BLaER1 treated with 17β-estradiol and CSF1 and Interleukin-3, amounts not matched to agents 10 nM and 100 nM (cell line): ENCODE measurements at regions not wholly inside any gene's neighbourhood (a gene's known extent, or its start where the extent isn't known, plus 50 kb on each side); places are given as distances from the start of the nearest gene placed in this dataset.
A peak's percentile ranks its signal among the peaks of the same experiment; 100 is the strongest.
"Not testable (repeated sequence)": the region's sequence is repeated elsewhere in the genome, so short reads cannot be mapped to it uniquely, and the experiment has no call there.

Source experiments
- H3K27ac ChIP-seq, 11 experiments: shearing (Covaris generic); formaldehyde crosslinking; 2 replicates each; pipeline ENCODE4 v1.8.1; 2022
- H3K27me3 ChIP-seq, 11 experiments: shearing (Covaris generic); formaldehyde crosslinking; 2 replicates each; pipeline ENCODE4 v1.8.1; 2022
- H3K36me3 ChIP-seq, 11 experiments: shearing (Covaris generic); formaldehyde crosslinking; 2 replicates each; pipeline ENCODE4 v1.8.1; 2022
- H3K4me1 ChIP-seq, 10 experiments: shearing (Covaris generic); formaldehyde crosslinking; 2 replicates each; pipeline ENCODE4 v1.8.1; 2022
- H3K4me2 ChIP-seq, 11 experiments: shearing (Covaris generic); formaldehyde crosslinking; 2 replicates each; pipeline ENCODE4 v1.8.1; 2022
- H3K4me3 ChIP-seq, 10 experiments: shearing (Covaris generic); formaldehyde crosslinking; 2 replicates each; pipeline ENCODE4 v1.8.1; 2022
- H3K9ac ChIP-seq, 11 experiments: shearing (Covaris generic); formaldehyde crosslinking; 2 replicates each; pipeline ENCODE4 v1.8.1; 2022
- H3K9me3 ChIP-seq, 11 experiments: shearing (Covaris generic); formaldehyde crosslinking; replicated peaks in 1 of 11; 2 replicates each; pipeline ENCODE4 v1.8.1; 2022
- H4K20me1 ChIP-seq, 11 experiments: shearing (Covaris generic); formaldehyde crosslinking; 2 replicates each; pipeline ENCODE4 v1.8.1; 2022
- Cebpa-rat ChIP-seq, 11 experiments: shearing (Covaris generic); IDR thresholded peaks; 2 replicates each; pipeline ENCODE4 v1.8.1; 2022

DNA sequence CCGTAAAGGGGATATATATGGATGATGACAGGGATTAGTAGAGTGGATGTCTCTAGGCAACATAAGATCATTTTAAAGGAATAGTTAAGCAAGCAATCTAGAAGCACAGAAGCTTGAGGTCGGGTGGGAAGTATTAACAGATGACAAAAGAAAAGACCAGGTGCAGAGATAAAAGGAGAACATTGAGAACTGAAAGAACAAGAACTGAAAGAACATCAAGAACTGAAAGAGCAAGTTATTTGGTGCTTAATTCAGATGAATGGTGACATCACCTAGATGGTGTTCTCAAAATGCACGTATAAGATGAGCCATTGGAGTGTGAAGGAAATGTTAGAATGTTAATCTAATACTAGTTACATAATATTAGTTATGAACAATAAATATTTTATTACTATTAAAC lies 224.0 kb upstream of the PDE3A start:
- Histone ChIP-seq H3K4me2 (no peak overlapping the region), H3K9ac (no peak overlapping the region), H3K27ac (no peak overlapping the region), H3K9me3 (no peaks in the 10 kb centered on the region), H3K36me3 (no peaks in the 10 kb centered on the region), H3K4me3 (no peak overlapping the region), H4K20me1 (no peaks in the 10 kb centered on the region), H3K27me3 (no peaks in the 10 kb centered on the region), H3K4me1 (no peaks in the 10 kb centered on the region)
- TF ChIP-seq Cebpa-rat (IDR thresholded peaks at IDR 0.05) = no peak

DNA sequence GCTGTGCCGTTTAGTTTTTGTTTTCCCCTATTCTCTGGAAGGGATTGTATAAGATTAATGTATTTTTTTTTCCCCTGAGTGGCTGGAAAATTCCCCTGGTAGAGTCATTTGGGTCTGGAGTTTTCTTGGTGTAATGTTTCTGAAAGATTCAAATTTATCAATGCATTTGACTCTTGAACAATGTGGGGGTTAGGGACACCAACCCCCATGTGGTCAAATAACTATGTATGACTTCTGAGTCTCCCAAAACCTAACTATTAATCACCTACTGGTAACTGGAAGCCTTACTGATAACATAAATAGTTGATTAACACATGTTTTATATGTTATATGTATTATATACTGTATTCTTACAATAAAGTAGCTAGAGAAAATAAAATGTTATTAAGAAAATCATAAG lies 220.1 kb upstream of the PDE3A start:
- no peaks in the 10 kb centered on the region for H3K36me3 ChIP-seq
- H4K20me1 ChIP-seq = no peaks in the 10 kb centered on the region
- H3K9ac ChIP-seq = no peak overlapping the region
- no peaks in the 10 kb centered on the region for H3K27me3 ChIP-seq
- H3K9me3 ChIP-seq = no peaks in the 10 kb centered on the region
- H3K4me2 ChIP-seq = no peak overlapping the region
- no peaks in the 10 kb centered on the region for H3K4me1 ChIP-seq
- no peak for TF ChIP-seq Cebpa-rat (IDR thresholded peaks at IDR 0.05)
- H3K27ac ChIP-seq = no peak overlapping the region
- H3K4me3 ChIP-seq = no peak overlapping the region

DNA sequence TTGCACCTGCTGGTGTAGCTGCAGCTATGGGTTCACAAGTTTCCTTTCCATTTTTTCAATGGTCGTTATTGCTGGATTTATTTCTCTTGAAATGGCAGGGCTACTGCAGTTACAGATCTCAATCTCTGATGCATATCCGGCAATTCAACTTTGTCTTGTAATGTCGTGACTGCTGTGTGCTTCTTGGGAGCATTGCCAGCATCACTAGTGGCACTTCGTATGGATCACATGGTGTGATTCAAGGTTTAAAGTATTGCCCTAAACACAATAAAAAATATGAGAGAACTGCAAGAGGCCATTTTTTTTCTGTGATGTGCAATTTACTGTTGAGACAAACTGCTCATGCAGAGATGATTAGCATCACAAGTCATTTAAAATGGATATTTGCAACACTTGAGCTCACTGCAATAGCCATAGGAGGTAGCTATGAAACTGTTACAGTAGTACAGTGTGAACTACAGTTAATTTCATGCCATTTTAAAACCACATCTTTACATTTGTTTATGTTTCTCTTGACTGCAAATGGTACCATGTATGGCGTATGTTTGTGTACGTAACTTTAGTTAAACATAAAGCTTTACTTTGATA lies 217.4 kb upstream of the PDE3A start:
- Histone ChIP-seq H3K4me3 (no peak overlapping the region), H3K4me2 (no peak overlapping the region), H3K9ac (no peak overlapping the region), H4K20me1 (no peaks in the 10 kb centered on the region), H3K4me1 (peaks cover 0 to 20% (median 14%) of the 10 kb centered on the region in 10 experiments; a peak in 13 of 20 replicates), H3K9me3 (no peaks in the 10 kb centered on the region), H3K27ac (no peak overlapping the region), H3K27me3 (no peaks in the 10 kb centered on the region), H3K36me3 (no peaks in the 10 kb centered on the region)
- TF ChIP-seq Cebpa-rat (IDR thresholded peaks at IDR 0.05) = no peak

DNA sequence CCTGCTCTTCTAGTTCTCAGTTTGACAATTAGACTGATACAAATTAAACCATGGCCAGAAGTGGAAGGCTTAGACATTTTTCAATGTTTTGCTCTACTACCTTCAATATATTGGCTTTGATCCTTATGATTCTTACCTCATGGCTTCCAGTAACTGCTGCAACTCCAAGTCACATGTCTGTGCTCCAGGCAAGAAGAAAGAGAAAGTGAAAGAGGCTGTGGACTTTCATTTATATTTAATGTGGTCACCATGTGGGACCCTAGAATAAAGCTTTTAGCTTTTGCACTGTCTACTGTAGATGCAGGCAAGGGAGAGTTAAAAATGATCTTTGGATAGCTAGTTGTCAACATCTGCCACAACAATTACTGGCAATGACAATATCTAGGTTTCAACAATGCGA lies 214.3 kb upstream of the PDE3A start:
- Histone ChIP-seq H3K9ac (no peak overlapping the region), H3K4me3 (no peak overlapping the region), H3K27me3 (no peaks in the 10 kb centered on the region), H4K20me1 (no peaks in the 10 kb centered on the region), H3K4me1 (peaks cover 0 to 20% (median 14%) of the 10 kb centered on the region in 10 experiments; a peak in 13 of 20 replicates), H3K27ac (no peak overlapping the region), H3K36me3 (no peaks in the 10 kb centered on the region), H3K4me2 (peak overlapping the region in 10 of 11 experiments; percentile 4 to 56 (median 18); a peak in 10 of 22 replicates), H3K9me3 (no peaks in the 10 kb centered on the region)
- no peak for TF ChIP-seq Cebpa-rat (IDR thresholded peaks at IDR 0.05)

DNA sequence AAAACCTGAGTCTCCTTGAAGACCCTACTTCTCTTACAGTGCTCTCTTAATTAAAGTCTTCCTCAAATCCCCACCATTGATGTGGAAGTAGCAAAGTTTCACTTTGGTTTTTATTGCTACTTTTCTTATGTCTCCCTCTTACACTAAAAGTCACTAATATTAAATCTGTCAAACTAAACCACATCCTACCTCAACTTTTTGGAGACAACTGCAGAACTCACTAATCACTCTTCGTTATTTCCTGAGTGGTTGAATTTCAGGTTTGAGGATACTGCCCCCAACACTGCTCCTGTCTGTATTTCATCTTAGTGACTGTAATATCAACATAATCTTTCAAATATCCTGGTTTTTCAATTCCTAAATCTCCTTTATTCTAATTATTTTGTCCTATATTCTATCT lies 213.0 kb upstream of the PDE3A start:
- no peaks in the 10 kb centered on the region for H3K36me3 ChIP-seq
- no peak overlapping the region for H3K27ac ChIP-seq
- no peaks in the 10 kb centered on the region for H4K20me1 ChIP-seq
- H3K4me1 ChIP-seq = peaks cover 0 to 20% (median 14%) of the 10 kb centered on the region in 10 experiments; a peak in 13 of 20 replicates
- H3K9me3 ChIP-seq = no peaks in the 10 kb centered on the region
- H3K9ac ChIP-seq = no peak overlapping the region
- H3K27me3 ChIP-seq = no peaks in the 10 kb centered on the region
- no peak overlapping the region for H3K4me3 ChIP-seq
- H3K4me2 ChIP-seq = peak overlapping the region in 9 of 11 experiments; percentile 8 to 56 (median 16); a peak in 8 of 22 replicates
- TF ChIP-seq Cebpa-rat (IDR thresholded peaks at IDR 0.05) = no peak

DNA sequence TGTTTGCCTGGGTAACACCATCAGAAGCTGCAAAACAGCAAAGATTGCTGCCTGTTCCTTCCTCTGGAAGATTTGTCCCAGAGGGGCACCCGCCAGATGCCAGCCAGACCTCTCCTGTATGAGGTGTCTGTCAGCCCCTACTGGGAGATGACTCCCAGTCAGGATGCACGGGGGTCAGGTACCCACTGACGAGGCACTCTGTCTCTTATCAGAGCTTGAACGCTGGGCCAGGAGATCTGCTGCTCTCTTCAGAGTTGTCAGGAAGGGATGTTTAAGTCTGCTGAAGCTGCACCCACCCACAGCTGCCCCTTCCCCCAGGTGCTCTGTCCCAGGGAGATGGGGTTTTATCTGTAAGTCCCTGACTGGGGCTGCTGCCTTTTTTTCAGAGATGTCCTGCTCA lies 207.4 kb upstream of the PDE3A start:
- not testable (repeated sequence) for H3K9ac ChIP-seq, H4K20me1 ChIP-seq, H3K27ac ChIP-seq, H3K4me1 ChIP-seq, H3K36me3 ChIP-seq, H3K27me3 ChIP-seq, H3K4me3 ChIP-seq, H3K9me3 ChIP-seq, H3K4me2 ChIP-seq

DNA sequence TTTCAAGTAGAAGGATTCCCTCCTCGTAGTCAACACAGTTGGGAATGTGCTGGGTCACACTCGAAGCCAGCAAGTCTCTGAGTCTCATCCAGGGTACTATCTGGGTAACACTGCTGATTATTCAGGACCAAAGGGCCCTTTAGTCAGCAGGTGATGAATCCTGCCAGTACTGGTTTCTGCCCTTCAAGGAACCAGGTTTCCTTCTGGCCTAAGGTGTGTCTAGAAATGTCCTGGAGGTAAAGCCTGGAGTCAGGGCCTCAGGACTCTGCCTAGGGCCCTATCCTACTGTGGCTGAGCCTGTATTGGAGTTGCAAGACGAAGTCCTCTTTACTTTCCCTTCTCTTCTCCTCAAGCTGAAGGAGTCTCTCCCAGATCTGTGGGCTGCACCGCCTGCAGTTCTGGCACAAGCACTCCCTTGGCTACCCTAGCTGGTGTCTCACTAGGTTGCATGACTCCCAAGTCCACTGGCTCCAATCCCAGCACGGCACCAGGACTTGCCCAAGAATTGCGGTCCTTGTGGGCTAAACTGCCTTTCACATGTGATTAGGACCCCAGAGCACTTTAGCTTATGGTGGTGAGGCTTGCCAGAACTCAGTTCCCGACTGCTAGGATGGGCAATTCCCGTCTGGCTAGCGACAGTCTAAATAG lies 193.7 kb upstream of the PDE3A start:
- H3K4me3 ChIP-seq = no peak overlapping the region
- no peaks in the 10 kb centered on the region for H3K4me1 ChIP-seq
- no peaks in the 10 kb centered on the region for H4K20me1 ChIP-seq
- no peak overlapping the region for H3K4me2 ChIP-seq
- no peaks in the 10 kb centered on the region for H3K9me3 ChIP-seq
- H3K36me3 ChIP-seq = no peaks in the 10 kb centered on the region
- no peaks in the 10 kb centered on the region for H3K27me3 ChIP-seq
- no peak overlapping the region for H3K27ac ChIP-seq
- TF ChIP-seq Cebpa-rat (IDR thresholded peaks at IDR 0.05) = no peak
- no peak overlapping the region for H3K9ac ChIP-seq

DNA sequence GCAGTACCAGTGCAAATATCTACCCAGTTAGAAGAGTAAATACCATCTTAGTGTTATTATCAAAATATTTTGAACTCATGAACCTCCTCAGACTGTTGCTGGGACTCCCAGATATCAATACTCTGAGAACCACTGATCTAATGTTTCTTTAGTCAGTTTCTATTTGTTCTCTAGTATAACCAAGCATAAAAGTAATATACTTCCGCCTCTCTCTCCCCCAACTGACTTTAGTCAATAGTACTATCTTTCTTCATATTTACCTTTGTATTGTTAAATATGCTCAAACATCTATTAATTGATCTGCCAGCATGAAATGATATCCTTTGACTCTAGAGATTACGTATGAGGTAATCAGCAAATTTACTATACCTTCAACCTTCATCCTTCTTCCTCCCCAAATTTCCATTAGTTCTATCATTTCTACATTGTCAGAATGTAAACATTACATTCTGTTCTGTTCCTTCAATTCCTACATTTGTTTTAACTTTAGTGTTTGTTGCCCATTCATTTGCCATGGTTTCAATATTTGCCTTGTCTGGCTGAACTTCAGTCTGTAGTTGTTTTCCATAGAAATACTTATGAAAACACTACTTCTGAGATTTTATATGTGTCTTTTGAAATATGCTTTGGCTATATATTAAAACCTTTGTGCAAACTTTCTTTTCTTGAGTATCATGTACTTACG lies 192.5 kb upstream of the PDE3A start:
- no peaks in the 10 kb centered on the region for H3K9me3 ChIP-seq
- H4K20me1 ChIP-seq = no peaks in the 10 kb centered on the region
- H3K4me3 ChIP-seq = no peak overlapping the region
- H3K36me3 ChIP-seq = no peaks in the 10 kb centered on the region
- TF ChIP-seq Cebpa-rat (IDR thresholded peaks at IDR 0.05) = no peak
- H3K27ac ChIP-seq = no peak overlapping the region
- H3K9ac ChIP-seq = no peak overlapping the region
- no peaks in the 10 kb centered on the region for H3K27me3 ChIP-seq
- H3K4me2 ChIP-seq = no peak overlapping the region
- H3K4me1 ChIP-seq = no peaks in the 10 kb centered on the region

DNA sequence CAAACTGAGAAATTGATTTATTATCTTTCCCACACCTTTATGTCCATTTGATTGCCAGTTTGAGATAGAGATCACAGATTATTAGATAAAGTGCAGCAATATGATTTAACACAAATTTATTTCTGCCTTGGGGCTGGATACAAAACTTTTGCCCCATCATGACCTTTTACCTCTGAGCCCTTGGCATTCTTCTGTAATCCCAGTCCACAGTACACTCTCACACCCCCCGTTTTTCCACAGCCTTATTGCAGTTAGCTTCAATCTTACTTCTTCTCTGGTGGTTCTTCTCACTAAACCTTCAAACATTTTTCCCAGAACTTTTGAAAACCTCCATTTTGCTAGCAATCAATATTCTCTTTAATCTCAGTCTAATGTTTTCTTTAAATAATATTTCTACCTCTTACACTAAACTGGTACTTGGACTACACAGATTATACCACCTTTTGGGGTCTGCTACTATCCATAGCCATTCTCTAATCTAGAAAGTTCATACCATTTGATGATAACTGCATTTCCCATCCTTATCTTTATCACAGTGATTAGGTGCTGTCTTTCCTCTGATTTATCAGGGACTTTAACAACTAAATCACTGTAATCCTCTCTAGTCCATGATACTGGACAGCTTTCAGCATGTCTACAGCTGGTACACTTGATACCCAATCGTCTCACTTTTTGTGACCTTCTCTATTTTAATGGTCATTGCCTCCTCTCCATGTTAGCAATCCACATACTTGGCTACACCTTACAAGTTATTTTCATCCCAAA lies 186.7 kb upstream of the PDE3A start:
- no peak for TF ChIP-seq Cebpa-rat (IDR thresholded peaks at IDR 0.05)
- Histone ChIP-seq H3K27me3 (no peaks in the 10 kb centered on the region), H3K27ac (no peak overlapping the region), H3K36me3 (no peaks in the 10 kb centered on the region), H3K9ac (no peak overlapping the region), H3K4me3 (no peak overlapping the region), H3K9me3 (no peaks in the 10 kb centered on the region), H3K4me2 (no peak overlapping the region), H3K4me1 (peaks cover 0 to 10% (median 0%) of the 10 kb centered on the region in 10 experiments; a peak in 1 of 20 replicates), H4K20me1 (no peaks in the 10 kb centered on the region)
